H1 (cell line): ENCODE measurements at regions not wholly inside any gene's neighbourhood (a gene's known extent, or its start where the extent isn't known, plus 50 kb on each side); places are given as distances from the start of the nearest gene placed in this dataset.

Experiments used
- CTBP2 ChIP-seq: IDR thresholded peaks from 2 replicates; pipeline ENCODE4 v1.7.0; 2011; ENCODE audit warnings: borderline replicate concordance, mild to moderate bottlenecking, moderate library complexity, mixed read lengths, low read length; ENCODE audit not compliant: insufficient read depth, insufficient read length
- RNF2 ChIP-seq: fragments of 200-900, 300-1000 bp; sonication (generic); IDR thresholded peaks from 2 replicates; pipeline ENCODE4 v1.7.1; 2016; ENCODE audit warnings: borderline replicate concordance, low read depth, mild to moderate bottlenecking, antibody characterized with exemption, low read length; ENCODE audit not compliant: poor library complexity, severe bottlenecking; ENCODE audit errors: missing control alignments
- TF ChIP-seq, protein P1 (sequence below): fragments of 300-600 bp; sonication (generic); IDR thresholded peaks from 2 replicates; pipeline ENCODE4 v1.7.1; 2012; ENCODE audit warnings: low read length, moderate library complexity, mild to moderate bottlenecking, inconsistent platforms; ENCODE audit not compliant: insufficient replicate concordance

DNA sequence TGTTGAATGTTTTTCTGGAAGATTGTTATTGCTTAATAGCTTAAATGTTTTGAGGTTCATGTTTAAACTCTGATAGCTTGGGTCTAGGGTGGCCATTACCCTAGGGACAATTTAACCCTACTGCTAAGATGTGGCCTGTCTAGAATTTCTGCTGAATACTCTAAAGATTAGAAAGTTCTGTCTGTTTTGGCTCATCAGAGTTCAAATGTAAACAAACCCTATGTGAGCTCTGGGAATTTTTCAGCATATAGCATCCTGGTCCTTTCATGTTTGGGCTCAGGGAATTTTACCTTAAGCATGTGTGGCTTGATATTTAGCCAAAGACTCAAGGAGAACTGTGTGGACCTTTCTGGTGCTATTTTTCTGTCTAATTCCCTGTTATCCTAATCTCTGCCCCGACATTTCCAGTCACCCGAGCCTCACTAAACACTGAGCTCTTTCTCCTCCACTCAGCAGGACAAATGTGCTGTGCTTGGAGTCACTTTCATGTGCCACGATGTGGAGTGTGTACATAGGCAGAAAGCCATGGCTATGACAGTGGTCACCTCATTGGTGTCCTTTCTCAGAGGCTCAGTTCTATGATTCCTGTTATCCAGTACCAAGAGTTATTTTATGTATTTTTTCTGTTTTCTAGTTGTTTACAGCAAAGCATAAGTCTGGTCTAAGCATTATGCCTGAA is 492.5 kb upstream of the SPHKAP start (continued):
- TF ChIP-seq, protein P1, sequence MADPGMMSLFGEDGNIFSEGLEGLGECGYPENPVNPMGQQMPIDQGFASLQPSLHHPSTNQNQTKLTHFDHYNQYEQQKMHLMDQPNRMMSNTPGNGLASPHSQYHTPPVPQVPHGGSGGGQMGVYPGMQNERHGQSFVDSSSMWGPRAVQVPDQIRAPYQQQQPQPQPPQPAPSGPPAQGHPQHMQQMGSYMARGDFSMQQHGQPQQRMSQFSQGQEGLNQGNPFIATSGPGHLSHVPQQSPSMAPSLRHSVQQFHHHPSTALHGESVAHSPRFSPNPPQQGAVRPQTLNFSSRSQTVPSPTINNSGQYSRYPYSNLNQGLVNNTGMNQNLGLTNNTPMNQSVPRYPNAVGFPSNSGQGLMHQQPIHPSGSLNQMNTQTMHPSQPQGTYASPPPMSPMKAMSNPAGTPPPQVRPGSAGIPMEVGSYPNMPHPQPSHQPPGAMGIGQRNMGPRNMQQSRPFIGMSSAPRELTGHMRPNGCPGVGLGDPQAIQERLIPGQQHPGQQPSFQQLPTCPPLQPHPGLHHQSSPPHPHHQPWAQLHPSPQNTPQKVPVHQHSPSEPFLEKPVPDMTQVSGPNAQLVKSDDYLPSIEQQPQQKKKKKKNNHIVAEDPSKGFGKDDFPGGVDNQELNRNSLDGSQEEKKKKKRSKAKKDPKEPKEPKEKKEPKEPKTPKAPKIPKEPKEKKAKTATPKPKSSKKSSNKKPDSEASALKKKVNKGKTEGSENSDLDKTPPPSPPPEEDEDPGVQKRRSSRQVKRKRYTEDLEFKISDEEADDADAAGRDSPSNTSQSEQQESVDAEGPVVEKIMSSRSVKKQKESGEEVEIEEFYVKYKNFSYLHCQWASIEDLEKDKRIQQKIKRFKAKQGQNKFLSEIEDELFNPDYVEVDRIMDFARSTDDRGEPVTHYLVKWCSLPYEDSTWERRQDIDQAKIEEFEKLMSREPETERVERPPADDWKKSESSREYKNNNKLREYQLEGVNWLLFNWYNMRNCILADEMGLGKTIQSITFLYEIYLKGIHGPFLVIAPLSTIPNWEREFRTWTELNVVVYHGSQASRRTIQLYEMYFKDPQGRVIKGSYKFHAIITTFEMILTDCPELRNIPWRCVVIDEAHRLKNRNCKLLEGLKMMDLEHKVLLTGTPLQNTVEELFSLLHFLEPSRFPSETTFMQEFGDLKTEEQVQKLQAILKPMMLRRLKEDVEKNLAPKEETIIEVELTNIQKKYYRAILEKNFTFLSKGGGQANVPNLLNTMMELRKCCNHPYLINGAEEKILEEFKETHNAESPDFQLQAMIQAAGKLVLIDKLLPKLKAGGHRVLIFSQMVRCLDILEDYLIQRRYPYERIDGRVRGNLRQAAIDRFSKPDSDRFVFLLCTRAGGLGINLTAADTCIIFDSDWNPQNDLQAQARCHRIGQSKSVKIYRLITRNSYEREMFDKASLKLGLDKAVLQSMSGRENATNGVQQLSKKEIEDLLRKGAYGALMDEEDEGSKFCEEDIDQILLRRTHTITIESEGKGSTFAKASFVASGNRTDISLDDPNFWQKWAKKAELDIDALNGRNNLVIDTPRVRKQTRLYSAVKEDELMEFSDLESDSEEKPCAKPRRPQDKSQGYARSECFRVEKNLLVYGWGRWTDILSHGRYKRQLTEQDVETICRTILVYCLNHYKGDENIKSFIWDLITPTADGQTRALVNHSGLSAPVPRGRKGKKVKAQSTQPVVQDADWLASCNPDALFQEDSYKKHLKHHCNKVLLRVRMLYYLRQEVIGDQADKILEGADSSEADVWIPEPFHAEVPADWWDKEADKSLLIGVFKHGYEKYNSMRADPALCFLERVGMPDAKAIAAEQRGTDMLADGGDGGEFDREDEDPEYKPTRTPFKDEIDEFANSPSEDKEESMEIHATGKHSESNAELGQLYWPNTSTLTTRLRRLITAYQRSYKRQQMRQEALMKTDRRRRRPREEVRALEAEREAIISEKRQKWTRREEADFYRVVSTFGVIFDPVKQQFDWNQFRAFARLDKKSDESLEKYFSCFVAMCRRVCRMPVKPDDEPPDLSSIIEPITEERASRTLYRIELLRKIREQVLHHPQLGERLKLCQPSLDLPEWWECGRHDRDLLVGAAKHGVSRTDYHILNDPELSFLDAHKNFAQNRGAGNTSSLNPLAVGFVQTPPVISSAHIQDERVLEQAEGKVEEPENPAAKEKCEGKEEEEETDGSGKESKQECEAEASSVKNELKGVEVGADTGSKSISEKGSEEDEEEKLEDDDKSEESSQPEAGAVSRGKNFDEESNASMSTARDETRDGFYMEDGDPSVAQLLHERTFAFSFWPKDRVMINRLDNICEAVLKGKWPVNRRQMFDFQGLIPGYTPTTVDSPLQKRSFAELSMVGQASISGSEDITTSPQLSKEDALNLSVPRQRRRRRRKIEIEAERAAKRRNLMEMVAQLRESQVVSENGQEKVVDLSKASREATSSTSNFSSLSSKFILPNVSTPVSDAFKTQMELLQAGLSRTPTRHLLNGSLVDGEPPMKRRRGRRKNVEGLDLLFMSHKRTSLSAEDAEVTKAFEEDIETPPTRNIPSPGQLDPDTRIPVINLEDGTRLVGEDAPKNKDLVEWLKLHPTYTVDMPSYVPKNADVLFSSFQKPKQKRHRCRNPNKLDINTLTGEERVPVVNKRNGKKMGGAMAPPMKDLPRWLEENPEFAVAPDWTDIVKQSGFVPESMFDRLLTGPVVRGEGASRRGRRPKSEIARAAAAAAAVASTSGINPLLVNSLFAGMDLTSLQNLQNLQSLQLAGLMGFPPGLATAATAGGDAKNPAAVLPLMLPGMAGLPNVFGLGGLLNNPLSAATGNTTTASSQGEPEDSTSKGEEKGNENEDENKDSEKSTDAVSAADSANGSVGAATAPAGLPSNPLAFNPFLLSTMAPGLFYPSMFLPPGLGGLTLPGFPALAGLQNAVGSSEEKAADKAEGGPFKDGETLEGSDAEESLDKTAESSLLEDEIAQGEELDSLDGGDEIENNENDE: no peak
- TF ChIP-seq RNF2 (no peak), CTBP2 (no peak)
